HG02571 (cell line): ENCODE measurements at regions not wholly inside any gene's neighbourhood (a gene's known extent, or its start where the extent isn't known, plus 50 kb on each side); places are given as distances from the start of the nearest gene placed in this dataset.

Experiments used
- ATAC-seq: cut with Tn5 transposase; IDR thresholded peaks from one replicate; pipeline ENCODE4 v1.9.1; 2021; ENCODE audit warnings: mild to moderate bottlenecking, moderate library complexity; ENCODE audit not compliant: unreplicated experiment

DNA sequence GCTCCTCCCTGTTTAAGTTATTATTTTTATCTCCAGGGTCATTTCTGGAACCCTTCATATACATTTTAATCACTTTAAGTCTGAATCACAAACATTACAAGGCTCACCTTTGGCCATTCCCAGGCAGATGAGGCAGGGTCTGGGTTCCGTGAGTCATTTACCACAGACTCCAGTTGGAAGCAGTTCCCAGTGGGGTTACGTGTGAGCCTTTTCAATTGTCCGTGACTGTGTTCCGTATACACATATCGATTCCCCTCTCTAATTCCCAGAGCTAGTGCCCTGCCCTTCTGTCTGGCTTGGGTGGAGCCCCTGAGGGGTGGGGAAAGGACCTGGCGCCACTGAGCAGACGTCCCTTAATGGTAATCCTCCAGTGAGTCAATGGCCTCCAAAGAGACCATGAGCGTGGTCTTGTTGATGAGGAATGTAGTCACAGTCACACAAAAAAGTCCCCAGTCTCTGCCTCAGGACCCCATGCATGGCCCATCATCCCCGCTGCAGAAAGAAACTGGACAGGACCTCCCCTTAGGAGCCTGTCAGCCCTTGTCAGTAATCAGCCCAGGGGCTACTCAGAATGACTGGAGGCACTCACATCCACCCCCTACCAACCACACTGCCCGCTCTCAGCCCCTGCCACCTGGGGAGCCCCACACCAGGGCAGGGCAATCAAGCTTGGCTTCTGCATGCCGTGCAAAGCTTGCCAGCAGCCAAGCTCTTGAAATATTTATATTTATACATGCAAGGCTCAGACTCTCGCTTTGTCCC is 144.4 kb downstream of the ZIC5 start:
- ATAC-seq: no peak

GRCh38 chr13:99823961-99824360 is 147.6 kb downstream of the ZIC5 start:
- no peak for ATAC-seq

GRCh38 chr13:99822820-99823219 is 148.7 kb downstream of the ZIC5 start:
- ATAC-seq: no peak

DNA sequence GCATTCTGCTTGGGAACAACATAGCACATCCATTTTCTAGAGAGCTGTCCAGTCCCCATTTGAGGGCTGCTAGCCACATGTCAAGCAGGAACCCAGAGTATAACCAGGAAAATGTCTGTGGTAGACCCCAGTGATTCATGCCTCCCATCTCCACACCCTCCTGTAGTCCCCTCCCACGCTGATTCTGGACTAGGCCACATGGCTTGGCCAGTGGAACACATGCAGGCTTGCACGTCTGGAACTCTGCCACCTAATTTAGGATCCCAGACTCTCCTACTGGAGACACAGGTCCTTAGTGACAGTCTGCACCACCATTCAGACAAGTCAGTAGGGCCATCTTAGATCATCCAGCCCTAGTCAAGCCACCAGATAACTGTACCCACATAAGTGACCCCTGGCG is 149.8 kb downstream of the ZIC5 start:
- ATAC-seq: no peak

DNA sequence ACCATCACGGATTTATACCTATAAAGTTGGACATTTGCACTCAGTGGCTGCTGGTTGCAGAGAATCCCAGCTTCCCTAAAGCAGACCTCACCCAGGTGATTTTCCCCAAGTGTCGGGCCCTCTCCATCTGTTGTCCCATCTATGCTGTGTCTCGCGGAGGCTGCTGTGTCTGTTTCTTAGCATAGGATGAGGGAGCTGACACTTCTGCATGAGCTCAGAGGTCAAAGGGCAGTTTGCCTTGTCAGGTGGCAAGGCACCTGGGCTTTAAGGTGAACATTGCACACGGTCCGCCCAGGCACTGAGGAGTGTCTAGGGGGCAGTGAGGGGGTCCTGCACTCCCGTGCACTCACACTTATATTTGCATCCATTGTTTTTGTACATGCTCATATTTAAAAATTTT is 151.6 kb downstream of the ZIC5 start:
- ATAC-seq: no peak

- ATAC-seq: no peak
Observed at GRCh38 chr13:99816321-99816720, 155.2 kb downstream of the ZIC5 start.

GRCh38 chr13:99813336-99814095 is 158.1 kb downstream of the ZIC5 start:
- ATAC-seq: no peak

- ATAC-seq: no peak
Observed at GRCh38 chr13:99812625-99813024, 158.9 kb downstream of the ZIC5 start.

DNA sequence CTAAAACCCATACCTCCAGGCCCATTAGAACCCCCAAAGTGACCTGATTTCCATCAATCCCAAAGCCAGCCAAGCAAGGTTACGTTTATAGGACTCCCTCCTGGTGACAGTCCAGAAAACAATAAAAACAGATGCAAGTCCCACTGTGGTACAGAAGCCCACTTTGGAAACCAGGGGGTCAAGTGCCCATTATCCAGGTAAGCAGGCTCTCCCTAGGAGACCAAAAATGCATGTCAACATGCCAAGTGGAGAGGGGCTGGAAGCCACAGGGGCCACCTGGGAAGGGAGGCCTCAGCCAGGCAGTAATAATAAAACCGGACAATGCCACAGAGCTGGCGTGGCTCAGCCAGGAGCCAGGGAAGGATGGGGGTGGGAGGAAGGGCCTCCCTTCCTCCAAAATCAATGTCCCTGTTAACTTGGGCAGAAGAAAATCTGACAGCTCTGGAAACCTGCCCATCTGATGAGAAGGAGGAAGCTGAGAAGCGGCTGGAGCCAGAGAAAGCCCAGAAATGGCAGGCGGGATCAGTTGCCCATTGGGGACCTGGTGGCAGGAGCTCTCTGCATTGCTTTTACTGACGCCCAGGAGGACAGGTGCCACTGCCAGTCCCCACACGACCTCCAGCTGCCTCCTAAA is 160.4 kb downstream of the ZIC5 start:
- no peak for ATAC-seq

DNA sequence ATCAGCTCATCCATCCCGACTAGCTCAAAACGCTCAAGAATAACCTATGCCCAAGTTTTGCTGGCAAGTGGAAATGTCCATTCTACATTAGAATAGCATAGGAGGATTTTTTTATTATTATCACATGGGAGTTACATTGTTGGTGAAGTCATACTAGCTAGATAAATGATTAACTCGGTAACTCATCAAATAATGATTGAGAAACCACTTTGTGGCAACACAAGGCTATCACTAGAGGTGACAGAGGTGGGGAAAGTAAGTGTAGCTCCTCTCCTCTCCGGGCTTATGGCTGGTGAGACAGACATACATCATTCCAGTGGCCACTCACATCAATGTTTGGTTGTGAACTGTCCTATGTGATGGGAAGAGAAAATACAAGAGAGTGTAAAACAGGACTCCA is 161.6 kb downstream of the ZIC5 start:
- no peak for ATAC-seq

GRCh38 chr13:99809496-99809895 is 162.1 kb downstream of the ZIC5 start:
- no peak for ATAC-seq

DNA sequence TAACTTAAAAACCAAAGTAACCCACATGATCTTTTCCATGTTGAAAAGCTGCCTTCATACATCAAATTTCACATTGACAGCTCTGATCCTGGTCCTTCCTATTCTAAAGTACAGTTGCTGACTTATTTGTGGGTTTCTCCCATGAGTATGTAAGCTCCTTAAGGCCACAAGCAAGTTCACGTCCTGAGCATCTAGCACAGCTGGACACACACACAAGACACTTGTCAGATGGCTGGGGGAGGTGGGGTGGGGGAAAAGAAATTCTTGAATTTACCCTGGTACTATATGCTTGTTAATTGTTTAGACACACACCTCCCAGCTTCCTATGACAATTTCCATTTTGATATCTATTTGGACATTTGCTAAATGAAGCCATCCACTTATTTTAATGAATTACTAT is 162.8 kb downstream of the ZIC5 start:
- no peak for ATAC-seq

DNA sequence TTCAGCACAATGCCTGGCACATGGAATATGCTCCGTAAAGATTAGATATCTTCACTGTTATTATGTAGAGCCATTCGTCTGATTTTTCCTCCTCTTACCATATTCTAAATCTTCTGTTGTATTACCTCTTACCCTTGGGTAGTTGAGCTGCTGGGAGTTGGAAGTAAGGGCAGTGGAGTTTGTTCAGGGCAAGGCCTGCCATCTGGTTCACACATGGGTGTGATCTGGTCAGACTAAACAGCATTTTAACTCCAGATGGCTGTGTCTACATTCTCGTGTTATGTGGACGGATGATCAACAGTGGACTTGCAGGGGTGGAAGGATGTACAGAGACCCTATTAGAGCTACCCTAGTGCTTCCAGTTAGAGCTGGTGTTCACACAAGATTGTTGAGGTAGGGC is 164.9 kb downstream of the ZIC5 start:
- ATAC-seq: no peak

DNA sequence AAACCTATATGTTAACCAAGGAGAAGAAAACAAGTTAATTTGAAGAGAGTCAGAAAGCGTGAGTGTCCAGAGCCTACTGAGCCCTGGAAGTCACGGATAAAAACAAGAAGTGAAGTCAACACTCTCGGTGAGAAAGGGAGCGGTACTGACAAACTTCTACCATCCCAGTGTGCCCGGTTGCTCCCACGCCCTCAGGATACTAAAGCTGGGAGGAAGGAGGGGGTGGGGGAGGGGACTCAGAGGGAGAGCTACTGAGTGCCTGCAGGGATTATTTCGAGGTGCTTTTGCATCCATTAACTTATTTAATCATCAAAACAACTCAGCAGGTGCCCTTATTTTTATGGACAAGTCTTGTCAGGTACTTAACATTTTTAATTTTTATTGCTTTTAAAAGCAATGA is 166.2 kb downstream of the ZIC5 start:
- no peak for ATAC-seq

GRCh38 chr13:99803141-99803540 is 168.4 kb downstream of the ZIC5 start:
- ATAC-seq: no peak

DNA sequence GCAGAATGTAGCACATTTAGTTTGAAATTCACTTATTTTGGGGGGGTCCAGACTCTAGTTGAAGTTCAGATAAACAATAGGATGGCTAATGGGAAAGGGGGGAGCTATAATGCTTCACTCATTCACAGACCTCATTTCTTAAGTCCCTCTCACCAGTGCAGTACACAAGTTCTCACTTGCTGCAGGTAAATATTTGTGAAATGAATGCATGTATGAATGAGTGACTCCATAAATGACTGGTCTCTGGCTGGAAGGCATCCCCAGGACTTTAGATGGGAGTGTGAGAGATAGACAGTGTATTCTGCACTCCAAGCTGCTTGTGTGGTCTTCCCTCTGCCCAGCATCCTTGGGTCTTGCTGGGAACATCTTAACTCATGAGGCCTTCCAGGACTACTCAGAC is 169.2 kb downstream of the ZIC5 start:
- no peak for ATAC-seq

DNA sequence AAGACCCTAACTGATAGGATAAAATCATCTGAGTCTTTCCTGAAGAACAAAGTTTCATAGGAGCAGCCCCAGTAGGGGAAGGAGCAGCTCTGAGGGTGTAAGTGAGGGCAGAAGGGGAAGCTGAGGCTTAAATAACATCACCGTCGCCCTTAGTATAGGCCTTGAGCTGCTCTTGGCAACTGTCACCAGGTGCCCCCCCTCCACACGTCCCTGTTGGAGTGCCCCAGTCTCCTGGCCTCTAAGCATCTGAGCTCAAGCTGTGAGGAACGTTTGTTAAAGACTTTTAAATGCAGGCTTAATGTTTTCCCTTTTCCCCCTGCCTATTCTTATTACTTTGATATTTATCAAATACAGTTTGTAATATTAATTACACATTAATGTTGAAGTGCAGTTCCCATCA is 170.6 kb downstream of the ZIC5 start:
- ATAC-seq: no peak

DNA sequence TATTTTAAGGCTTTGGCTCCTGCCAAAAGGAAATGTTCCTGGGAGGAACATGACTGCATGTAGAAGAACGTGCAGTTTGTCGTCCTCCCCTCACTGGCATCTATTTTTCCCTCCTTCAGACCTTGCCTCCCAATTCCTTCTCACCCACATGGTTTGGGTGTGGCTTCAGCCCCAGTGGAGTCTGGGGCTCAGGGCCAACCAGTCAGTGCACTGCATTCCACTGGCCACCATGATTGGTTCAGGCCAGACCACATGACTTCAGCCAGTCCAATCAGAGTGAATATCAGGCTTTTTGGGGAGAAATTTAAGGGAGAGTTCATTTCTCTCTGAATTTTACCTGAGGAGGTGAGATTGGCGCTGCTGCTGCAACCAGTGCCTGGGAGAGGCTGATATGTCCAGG is 171.6 kb downstream of the ZIC5 start:
- no peak for ATAC-seq

DNA sequence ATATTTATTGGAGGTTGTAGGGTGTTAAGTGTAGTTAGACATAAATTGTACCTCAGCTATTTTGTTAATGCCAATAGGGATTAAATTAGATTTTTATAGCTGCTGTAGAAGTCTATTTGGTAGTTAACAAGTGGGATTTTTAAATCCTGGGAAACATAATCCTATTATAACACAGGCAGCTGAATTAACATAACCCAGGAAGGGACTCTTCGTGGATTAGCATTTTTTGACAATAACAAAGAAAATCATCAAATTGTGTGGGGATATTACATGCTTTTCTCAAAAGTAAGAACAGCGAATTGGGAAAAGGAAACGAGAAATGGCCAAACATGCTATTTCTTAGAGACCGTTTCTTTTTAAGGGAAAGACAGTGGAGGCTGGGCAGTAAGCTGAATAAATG is 172.8 kb downstream of the ZIC5 start:
- ATAC-seq: no peak

- ATAC-seq: no peak
Observed at GRCh38 chr13:99797691-99798090, 173.9 kb downstream of the ZIC5 start.

GRCh38 chr13:99796175-99796819 is 175.3 kb downstream of the ZIC5 start:
- no peak for ATAC-seq
